ENCODE measurements at regions not wholly inside any gene's neighbourhood (a gene's known extent, or its start where the extent isn't known, plus 50 kb on each side); places are given as distances from the start of the nearest gene placed in this dataset.

- TF ChIP-seq, protein P1, sequence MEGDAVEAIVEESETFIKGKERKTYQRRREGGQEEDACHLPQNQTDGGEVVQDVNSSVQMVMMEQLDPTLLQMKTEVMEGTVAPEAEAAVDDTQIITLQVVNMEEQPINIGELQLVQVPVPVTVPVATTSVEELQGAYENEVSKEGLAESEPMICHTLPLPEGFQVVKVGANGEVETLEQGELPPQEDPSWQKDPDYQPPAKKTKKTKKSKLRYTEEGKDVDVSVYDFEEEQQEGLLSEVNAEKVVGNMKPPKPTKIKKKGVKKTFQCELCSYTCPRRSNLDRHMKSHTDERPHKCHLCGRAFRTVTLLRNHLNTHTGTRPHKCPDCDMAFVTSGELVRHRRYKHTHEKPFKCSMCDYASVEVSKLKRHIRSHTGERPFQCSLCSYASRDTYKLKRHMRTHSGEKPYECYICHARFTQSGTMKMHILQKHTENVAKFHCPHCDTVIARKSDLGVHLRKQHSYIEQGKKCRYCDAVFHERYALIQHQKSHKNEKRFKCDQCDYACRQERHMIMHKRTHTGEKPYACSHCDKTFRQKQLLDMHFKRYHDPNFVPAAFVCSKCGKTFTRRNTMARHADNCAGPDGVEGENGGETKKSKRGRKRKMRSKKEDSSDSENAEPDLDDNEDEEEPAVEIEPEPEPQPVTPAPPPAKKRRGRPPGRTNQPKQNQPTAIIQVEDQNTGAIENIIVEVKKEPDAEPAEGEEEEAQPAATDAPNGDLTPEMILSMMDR (IDR thresholded peaks at IDR 0.05 in 4 of 5, conservative IDR thresholded peaks at IDR 0.05 in 1 of 5): no peak
- TF ChIP-seq POLR2A (IDR thresholded peaks at IDR 0.05): no peak
Observed at GRCh38 chr2:176613323-176613987, 344.2 kb downstream of the MTX2 start.
